ENCODE measurements at regions not wholly inside any gene's neighbourhood (a gene's known extent, or its start where the extent isn't known, plus 50 kb on each side); places are given as distances from the start of the nearest gene placed in this dataset.

DNA sequence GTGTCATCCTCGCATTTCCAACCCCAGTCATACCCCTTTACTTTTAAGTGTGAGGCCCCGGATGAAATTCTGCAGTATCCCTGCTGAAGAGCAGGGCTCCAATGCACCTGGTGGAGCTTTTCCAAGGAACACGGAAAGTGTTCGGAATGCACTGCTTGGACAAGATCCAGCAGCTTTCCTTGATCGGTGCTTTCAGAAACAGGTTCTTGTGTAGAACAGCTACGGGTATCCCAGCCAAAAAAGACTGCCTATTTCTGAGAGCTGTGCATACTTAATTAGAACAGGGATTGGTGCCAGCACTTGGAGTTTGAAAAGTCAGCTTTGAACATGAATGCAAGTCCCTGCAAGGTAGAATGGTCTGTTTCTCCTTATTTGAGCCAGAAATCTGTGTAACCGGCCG, 87.2 kb upstream of the C1QTNF9B start:
- DNase-seq: no peak

DNA sequence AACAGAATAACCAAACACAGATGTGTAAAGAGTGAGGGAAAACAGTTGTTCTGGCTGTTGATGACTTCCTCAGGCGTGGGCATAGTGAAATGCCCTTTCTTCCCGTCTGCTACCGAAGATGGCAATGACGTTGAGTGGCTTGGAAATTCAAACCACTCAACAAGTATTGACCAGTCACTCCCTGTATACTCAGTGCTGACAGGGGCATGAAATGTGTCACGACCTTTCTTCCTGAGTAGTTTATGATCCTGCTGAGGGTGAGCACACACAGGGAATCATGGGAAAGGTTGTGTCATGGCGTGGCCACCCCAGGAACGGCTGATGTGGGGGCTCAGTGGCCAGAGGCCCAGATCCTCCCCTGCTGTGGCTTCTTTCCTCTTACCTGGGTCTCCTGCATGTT, 87.8 kb upstream of the C1QTNF9B start:
- DNase-seq: no peak

DNA sequence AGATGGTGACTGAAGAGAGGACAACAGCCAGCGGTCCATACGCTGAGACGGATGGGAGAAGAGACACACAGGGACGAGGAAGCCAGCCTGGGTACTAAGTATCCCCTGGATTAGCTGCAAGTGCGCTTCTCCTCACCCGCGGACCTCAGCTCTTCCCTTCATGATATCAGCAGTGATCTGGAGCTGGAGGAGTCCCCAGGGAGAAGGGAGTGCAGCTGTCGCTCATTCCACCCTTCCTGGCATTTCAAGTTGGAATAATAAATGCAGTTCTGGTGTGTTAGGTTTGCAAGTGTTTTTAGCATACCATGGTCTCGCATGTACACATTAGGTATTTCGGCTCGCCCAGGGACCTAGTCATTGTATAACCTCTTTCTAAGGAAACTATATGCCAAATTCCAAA, 88.5 kb upstream of the C1QTNF9B start:
- DNase-seq: no peak

DNA sequence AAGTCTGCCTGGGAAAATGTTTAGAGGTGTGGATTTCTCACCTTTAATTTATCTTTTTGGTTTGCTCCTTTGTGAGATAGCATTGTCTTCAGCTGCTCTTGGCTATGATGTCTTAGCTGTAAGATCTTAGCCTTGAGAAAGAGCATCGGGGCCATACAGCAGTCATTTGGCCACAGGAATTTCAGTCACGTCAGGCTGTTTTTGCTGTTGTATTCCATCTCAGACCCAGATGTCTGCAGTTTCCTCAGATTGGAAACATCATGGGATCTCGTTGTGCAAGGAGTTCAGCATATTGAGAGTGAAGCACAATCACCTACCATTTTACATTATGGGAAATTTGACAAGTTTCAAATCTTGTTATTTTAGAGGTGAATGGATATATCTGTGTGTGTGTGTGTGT, 89.3 kb upstream of the C1QTNF9B start:
- DNase-seq: no peak

DNA sequence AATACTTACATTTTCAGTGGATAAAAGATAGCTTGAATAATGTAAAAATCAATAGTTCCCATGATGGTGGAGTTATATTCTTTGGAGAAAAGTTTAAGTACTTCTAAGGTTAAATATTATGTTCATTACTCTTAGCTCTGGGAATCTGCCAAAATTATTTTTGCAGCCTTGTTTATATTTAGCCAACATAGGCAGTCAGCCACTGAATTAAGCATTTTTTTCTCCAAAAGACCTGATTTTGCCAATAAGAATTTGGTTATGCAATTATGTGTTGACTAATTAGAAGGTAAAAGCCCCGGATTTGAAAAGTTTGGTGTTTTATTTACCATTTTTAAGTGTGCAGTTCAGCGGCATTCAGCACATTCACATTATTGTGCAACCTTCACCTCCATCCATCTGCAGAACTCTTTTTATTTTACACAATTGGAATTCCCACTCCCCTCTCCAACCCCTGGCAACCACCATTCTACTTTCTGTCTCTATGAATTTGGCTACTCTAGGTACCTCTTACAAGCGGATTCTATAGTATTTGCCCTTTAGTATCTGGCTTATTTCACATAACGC, 90.1 kb upstream of the C1QTNF9B start:
- DNase-seq: no peak

DNA sequence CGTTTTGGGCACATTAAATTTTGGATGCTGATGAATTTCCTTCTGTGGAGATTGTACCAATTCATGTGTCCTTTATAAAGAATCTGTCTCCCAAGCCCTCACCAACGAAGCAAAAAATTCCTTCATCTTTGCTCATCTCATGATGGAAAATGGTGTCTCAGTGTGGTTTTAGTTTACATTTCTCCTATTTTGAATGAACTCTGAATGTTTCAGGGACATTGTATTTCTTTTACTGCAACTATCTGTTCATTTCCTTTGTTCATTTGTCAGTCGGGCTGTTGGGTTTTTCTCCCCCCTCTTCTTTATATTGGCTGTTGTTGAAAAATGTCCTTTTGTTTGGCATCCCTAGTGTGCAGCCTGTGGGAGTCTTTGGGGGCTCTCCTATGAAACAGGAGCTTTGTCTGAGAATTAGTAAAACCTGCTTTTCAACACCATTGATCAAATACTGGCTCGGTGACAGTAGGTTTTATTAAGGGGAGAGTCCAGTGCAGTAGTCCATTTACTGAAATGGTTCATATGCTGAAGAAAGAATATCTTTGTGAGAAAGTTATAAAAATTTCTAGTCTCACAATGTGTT, 91.3 kb upstream of the C1QTNF9B start:
- no peak for DNase-seq

DNA sequence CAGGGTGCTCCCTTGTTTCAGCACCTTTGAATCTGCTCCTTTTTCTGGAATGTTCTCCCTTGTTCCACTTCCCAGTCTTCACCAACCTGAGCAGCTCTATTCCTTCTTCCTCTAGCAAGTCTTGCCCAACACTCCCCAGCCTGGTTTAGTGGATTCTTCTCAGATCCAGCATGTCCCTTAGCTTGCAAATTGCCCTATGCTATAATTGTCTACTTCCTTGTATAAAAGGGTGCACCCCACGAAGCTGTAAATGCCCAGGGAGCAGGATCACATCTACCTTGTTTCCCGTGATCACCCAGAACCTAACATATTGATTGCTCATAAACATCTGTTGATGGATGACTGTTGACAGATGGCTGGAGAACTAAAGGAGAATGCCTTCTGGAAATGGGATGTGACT, 93.2 kb upstream of the C1QTNF9B start:
- DNase-seq: no peak

DNA sequence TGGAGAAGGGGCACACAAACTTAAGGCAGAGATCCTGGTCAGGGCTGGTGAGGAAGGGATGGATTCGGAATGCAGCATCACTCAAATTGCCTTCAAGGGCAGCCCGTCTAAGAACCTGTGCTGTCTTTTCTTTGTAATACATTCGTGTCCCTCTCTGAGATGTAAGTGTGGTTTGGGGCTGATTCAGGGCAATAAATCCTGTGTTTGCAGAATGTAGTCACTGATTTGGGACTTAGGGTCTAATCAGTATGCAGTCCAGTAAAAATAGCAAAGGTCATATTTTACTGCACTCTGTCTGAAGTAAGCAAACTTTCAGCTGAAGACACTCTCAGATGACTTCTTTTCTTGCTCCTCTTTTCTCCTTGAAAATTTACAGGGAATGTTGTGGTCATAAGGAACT, 93.8 kb upstream of the C1QTNF9B start:
- no peak for DNase-seq

DNA sequence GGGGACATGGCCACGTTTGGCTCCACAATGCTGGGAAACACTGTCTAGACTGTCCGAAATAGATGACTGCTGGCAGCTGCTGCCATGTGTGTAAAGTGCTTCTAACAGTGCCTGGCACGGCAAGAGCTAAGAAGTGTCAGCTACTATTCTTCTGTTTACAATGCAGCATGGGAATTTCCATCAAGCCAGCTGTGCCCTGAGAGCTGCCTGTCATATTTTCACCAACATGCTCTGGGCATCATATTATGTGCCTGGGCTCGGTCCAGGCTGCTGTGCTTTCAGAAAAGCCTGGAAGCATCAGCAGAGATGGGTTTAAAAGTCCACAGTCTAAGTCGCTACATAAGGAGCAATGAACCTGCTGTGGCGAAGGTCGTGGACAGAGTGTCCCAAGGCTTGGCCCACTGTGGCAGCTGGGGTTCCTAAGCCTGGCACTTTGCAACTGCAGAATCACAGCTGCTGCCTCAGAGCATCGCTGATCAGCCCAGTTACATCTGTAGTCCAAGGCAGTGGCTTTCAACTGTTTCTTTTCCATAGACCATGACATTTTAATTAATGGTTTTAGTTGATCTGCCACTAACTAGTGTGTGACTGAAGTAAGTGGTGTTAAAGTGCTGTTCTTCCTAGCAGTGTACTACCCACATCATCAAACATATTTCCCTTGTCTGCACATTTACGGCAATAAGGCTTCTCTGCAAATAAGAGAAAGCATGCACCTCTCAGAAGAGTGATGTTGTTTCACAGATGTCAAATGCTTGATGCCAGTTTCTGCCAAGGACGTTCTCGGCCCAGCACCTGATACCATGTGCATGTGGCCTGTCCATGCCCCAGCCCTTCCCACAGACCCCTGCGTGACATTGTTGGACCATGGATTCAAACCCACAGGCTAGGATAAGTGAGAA, 95.7 kb upstream of the C1QTNF9B start:
- no peak for DNase-seq

DNA sequence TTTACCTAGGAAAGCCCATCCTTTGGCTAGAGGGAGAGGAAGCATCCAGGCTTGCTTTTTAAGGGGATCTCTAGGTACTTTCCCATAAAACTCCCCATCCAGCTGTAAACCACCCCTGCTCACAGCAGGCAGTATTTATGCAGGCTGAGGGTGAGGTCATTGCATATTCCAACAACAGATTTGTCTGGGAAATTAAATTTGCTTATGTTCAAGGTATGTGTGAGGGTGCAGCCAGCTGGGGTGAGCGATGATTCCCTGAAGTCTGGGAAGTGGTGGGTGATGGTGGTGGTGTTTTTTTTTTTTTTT, 96.3 kb upstream of the C1QTNF9B start:
- DNase-seq: no peak

DNA sequence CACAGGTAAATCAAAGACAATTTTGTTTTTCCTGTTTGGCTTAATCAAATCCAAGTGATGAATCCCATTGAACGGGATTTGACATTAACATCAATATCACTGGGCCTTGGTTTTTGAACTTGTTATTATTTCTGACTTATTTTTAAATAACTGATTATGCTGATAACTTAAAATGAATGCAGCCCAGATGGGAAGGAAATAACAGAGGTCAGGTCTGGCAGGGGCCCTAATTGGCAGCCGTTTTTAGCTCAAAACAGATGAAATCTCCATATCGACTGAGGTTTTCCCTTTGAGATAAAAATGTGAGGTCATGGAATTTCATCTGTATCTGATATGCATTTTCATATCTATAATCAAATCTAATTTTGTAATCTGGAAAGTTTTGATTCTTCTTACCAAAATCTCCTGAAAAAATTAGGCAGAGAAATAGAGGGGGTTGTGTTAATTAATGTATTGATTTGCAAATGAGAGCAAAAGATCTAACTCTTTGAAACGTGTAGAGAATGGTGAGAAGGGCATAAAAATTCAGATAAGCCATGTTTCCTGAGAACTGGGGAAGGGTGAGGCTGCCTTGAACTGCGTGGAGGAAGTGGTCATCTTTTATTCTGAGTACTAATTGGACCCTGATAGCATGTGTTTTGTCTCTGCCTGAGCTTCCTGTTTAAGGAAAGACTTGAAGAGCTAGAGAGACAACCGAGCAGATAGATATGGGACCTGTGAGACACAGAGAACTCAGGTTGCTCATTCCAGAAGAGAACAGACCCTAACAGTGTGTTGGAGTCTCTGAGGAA, 98.2 kb upstream of the C1QTNF9B start:
- no peak for DNase-seq

DNA sequence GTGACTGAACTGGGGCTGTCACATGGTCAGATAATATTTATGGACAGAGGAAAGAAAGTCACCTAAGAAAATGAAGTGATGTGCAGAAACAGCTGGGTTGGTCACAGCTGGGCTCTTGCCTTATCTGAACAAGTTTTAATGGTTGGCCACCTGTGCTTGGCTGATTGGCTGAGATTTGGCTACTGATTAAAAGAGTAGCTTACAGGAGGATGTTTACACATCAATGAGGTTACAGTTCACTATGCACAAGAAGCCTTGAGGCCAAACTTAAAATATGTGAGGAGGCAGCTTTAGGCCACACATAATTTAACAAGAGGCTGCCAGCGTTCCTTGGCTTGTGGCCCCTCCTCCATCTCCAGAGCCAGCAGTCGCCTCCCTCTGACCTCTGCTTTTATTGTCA, 99.2 kb upstream of the C1QTNF9B start:
- no peak for DNase-seq

DNA sequence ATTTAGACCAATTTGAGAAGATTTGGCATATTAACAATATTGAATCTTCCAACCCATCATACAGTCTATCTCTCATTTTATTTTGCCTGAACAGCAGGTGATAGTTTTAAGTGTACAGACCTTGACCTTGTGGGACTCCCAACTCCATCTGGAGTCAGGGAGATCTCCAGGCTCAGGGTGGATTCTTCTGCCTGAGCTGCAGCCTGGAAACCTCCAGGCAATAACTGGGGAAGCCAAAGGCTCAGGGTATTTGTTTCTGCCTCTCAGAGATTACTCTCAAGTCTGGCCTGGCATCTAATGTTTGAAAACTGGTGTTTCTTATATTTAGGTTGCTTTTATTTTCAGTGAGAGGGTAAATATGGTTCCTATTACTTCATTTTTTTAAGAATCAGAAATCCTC, 102.1 kb upstream of the C1QTNF9B start:
- DNase-seq: no peak

DNA sequence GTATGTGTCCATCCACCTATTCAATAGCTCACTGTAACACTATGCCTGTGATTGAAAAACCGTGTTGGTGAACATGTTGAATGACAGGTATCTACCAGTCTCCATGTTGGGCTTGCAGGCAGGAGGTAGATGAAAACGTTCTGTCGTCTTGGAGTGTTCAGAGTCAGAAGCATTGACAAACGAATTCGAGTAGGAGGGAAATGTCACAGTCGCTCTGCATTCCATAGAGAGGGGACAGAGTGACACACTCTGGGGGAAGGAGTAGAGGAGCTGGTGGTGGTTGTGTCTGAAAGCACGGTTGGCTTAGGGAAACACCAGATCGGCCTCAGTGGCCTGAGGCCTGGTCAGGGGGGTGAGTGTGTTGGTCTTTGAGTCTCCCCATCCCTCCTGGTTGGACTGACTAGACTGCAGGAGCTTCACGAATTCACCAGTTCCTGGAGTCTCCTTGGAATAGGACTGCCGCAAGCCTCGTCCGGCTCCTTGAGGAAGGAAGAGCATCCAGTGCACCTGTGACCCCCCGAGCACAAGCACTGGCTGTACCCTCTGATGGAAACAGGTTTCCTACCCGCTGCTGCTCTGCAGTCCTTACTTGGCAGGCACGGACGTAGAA, 105.0 kb upstream of the C1QTNF9B start:
- DNase-seq: no peak

DNA sequence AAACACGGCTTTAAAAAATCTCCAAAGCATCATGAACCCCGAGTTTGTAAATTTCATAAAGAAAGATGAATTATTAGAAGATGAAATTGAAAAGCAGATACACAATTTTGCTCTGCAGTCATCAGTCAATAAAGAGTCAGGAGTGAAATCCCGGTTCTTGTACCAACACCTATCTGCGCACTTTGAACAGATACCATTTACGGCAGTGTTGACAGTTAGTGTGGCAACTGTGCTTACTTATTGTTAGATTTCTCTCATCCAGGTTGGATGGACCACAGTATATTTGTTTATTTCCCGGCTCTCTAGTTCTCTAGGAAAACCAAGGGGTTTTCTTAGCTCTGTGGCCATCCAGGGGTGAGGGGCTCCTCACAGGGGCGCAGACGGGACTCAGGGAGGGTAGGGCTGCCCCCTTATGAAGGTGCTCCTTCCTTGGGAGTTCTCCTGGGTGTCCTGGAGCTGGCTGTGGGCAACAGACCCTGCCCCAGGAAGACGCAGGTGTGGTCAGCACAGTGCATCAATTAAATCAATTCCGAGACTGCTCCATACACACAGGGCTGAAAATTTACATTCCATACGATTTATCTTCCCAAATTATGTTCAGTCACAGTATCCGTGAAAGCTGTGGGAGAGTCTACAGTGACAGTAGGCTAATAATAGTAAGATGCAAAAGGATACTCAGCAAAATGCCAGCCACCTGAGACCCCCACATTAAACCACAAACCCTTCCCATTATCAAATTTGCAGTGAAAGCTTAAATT, 107.0 kb upstream of the C1QTNF9B start:
- no peak for DNase-seq

DNA sequence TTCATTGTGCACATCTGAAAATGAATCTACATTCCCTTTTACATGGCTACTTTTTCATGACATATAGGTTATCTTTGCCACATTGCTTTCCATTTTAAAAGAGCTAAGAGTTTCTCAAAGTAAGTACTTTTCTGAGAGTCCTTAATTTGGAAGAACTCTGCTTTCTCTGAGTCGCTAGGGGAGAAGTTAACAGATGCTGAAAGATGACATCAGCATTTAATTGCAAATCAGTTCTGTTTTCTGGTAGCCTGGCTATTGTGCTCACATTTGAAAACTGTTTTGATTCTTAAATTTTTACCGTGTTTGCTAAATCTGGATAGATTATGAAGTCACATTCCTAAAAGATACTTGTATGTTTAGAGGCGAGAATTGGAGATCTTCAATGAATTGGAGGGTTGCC, 107.7 kb upstream of the C1QTNF9B start:
- no peak for DNase-seq

DNA sequence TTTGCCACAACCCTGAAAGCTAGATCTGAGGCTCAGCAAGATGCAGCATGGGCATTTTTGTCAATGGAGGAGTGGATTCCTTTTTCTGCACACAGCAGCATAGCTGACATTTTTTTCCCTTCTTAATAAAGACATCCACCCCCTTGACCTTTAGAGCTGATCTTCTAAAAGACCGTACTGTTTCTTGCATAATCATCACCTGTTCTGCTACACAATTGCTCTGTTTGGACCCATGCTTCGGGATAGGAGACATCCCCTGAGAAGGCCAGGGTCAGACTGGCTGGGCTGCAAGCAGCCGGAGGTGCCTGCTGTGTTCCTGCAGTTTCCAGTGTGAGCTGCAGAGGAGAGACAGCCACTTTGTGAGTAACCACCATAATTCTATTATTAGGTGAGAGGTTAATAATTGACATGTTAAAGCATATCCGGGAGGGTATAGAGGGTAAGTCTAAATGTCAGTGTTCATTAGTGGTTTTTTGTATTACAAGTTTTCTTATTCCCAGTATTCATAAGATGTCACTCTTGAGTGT, 108.5 kb upstream of the C1QTNF9B start:
- no peak for DNase-seq

DNA sequence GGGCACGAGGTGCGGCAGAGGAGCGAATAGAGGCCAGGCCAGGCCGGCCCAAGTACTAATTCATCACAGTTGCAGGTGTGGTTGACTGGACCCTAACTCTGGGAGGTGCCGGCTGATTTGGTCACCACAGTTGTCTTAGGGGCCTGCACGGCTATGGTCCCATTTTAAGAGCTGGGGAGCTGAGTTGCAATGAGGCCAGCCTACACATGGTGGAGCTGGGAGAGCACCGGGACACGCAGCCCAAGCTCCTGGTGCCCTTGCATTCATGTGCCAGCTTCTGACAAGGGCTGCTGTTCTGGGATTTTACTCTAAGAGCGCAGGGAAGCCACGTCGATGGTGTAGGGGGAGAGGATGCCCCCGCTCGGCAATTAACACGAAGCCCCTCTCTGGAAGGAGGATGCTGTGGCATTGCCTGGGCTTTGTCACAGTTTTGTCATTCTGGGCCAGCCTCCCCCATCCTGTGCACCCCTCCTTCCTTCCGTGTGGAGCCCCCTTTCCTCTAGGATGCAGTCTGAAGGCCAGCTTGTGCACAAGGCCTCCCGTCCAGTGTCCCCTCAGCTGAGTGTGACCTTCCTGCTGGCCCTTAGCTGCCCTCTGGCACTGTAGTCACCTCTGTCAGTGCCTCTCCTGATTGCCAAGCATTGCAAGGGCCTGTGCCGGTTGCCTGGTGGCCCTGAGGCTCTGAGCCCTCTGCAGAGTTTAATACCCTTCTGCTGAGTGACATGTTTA, 109.4 kb upstream of the C1QTNF9B start:
- DNase-seq: no peak

DNA sequence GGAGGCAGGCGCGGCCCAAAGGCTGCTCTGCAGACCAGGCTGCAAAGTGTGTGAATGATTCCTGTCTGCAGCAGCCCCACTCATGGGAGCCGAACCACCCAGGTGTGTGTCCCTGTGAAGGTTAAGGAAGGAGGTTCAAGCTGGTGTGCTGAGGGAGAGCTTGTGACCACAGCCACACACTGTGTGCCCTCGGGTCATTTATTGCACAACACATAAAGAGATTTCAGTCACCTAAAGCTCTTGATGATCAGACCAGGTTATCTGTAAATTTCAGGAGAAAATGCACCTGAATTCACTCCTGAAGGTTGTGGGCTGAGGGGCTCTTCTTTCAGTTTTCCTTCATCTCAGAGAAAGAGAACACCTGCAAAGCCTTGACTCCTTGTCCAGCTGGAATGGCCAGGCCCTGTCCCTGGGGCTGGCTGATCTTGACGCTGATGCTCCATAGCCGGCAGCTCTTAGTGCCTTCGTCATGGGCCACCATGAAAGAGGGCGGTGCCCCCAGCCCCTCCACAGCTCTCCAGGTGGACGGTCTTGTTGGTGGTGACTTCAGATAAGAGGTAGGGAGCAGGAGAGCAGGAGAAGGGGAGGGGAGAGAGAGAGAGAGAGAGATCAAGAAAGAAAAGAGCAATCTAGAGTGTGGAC, 110.8 kb upstream of the C1QTNF9B start:
- no peak for DNase-seq

DNA sequence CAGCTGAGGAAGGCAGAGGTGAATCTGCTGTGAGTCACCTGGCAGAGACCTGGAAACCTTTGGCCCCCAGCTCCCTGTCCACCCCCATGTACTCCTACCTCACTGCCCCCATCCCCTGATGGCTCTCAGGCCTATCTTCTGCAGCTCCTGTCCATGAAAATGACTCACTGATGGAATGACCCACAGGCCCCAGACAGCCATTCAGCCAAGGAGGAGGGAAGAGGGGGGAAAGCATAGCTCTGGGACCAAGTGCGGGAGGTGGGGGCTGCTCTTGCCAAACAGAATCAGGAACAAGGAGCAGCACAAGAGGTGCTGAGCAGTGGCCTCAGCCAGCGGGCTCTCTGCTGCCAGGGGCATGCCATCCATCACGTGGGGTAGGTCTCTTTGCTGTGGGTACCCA, 111.4 kb upstream of the C1QTNF9B start:
- no peak for DNase-seq

DNA sequence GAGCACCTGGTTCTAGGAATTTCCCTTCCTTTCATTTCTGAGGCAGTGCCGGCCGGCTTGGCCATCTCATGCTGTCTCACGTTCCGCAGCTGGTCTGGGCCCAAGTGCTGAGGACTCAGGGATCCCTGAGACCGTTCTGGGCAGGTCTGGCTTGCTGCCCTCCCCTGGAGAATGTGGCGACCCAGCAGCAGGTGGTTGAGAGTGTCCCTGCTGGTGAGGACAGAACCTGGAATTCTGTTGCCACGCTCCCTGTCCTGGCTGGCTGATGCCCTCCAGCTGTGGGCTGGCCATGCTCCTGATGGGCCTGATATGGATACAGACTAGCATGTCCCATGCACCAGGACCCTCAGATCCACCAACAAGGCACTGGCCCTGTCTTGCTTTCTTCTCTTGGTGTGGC, 114.0 kb upstream of the C1QTNF9B start:
- no peak for DNase-seq

Data from cerebellar nuclear complex (tissue), 1 donor.